Peyer's patch (tissue), 4 donors: ENCODE measurements at regions not wholly inside any gene's neighbourhood (a gene's known extent, or its start where the extent isn't known, plus 50 kb on each side); places are given as distances from the start of the nearest gene placed in this dataset.

ENCODE experiments used
- DNase-seq, 3 donors: peaks; one replicate each; pipeline ENCODE4 v3.0.0-alpha.2; 2017 to 2019
- H3K27ac ChIP-seq, 4 donors: fragments of 200-600 bp; sonication (generic); one replicate each; pipeline ENCODE4 v1.5.1; 2016 to 2019
- H3K27me3 ChIP-seq, 2 donors: fragments of 200-600 bp; sonication (generic); one replicate each; pipeline ENCODE4 v1.5.1; 2019
- H3K36me3 ChIP-seq, 3 donors: fragments of 200-600 bp; sonication (generic); one replicate each; pipeline ENCODE4 v1.5.1; 2016 to 2019
- H3K4me1 ChIP-seq, 4 donors: fragments of 200-600 bp; sonication (generic); one replicate each; pipeline ENCODE4 v1.5.1; 2016 to 2019
- H3K4me3 ChIP-seq, 4 donors: fragments of 200-600 bp; sonication (generic); 1 replicate in 3 of 4; 2 replicates in 1 of 4; pipeline ENCODE4 v1.5.1; 2016 to 2019; ENCODE audit warnings: mild to moderate bottlenecking in 1 of 4
- H3K9me3 ChIP-seq, 4 donors: fragments of 200-600 bp; sonication (generic); one replicate each; pipeline ENCODE4 v1.5.1; 2016 to 2019; ENCODE audit warnings: mild to moderate bottlenecking in 1 of 4
- CTCF ChIP-seq, 6 experiments: fragments of 450-650 bp in 4 of 6; fragments of 200-600 bp in 2 of 6; sonication (generic) in 1 of 6; IDR thresholded peaks; one replicate each; pipeline ENCODE4 v1.5.1; 2017 to 2019; ENCODE audit warnings: antibody characterized with exemption in 6 of 6, mild to moderate bottlenecking in 3 of 6, moderate library complexity in 1 of 6
- POLR2A ChIP-seq, 2 donors: fragments of 450-650 bp; IDR thresholded peaks; one replicate each; pipeline ENCODE4 v1.5.1; 2017; ENCODE audit warnings: antibody characterized with exemption in 2 of 2, mild to moderate bottlenecking in 2 of 2, moderate library complexity in 2 of 2

DNA sequence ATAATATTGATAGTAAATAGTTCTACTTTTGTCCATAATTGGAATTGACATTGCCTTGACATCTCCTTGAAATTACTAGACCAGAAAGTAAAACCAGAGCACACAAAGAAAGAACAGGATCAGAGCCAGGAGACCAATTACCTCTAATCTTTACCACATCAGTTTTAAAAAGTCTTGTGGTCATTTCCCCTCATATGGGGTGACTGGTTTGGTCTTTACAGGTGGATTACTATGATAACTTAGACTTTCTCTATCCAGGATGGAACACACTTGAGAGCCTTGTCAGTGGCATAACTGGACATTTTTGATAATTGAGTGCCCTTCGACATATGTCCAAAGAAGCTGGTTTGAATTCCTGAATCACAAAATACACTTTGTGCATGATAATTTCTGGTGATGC, 1148.1 kb upstream of the NCAM2 start:
- Histone ChIP-seq H3K4me1 (no peaks in the 10 kb centered on the region), H3K36me3 (no peaks in the 10 kb centered on the region), H3K27me3 (no peaks in the 10 kb centered on the region), H3K27ac (no peak overlapping the region), H3K4me3 (no peak overlapping the region), H3K9me3 (peaks cover 0 to 4% (median 0%) of the 10 kb centered on the region in 4 donors)
- no peak for DNase-seq
- TF ChIP-seq POLR2A (IDR thresholded peaks at IDR 0.05) (no peak), CTCF (IDR thresholded peaks at IDR 0.05) (no peak)

- Histone ChIP-seq H3K4me3 (no peak overlapping the region), H3K27me3 (no peaks in the 10 kb centered on the region), H3K9me3 (no peaks in the 10 kb centered on the region), H3K36me3 (no peaks in the 10 kb centered on the region), H3K4me1 (no peaks in the 10 kb centered on the region), H3K27ac (no peak overlapping the region)
- peak in 1 of 3 donors; percentile 27 for DNase-seq
- no peak for TF ChIP-seq CTCF (IDR thresholded peaks at IDR 0.05)
- TF ChIP-seq POLR2A (IDR thresholded peaks at IDR 0.05), result no peak
Observed at GRCh38 chr21:19853061-19853460, 1145.1 kb upstream of the NCAM2 start.

- Histone ChIP-seq H3K27ac (no peak overlapping the region), H3K36me3 (no peaks in the 10 kb centered on the region), H3K9me3 (no peaks in the 10 kb centered on the region), H3K27me3 (no peaks in the 10 kb centered on the region), H3K4me1 (no peaks in the 10 kb centered on the region), H3K4me3 (no peak overlapping the region)
- peak in 1 of 3 donors; percentile 20 for DNase-seq
- TF ChIP-seq CTCF (IDR thresholded peaks at IDR 0.05) (no peak), POLR2A (IDR thresholded peaks at IDR 0.05) (no peak)
Observed at GRCh38 chr21:19853709-19854575, 1144.3 kb upstream of the NCAM2 start.

GRCh38 chr21:19855522-19855921, 1142.7 kb upstream of the NCAM2 start:
- no peak for DNase-seq
- Histone ChIP-seq H3K4me3 (no peak overlapping the region), H3K9me3 (no peaks in the 10 kb centered on the region), H3K4me1 (no peaks in the 10 kb centered on the region), H3K27me3 (no peaks in the 10 kb centered on the region), H3K36me3 (no peaks in the 10 kb centered on the region), H3K27ac (no peak overlapping the region)
- TF ChIP-seq CTCF (IDR thresholded peaks at IDR 0.05), result no peak
- TF ChIP-seq POLR2A (IDR thresholded peaks at IDR 0.05), result no peak

- no peak overlapping the region for H3K4me3 ChIP-seq
- TF ChIP-seq CTCF (IDR thresholded peaks at IDR 0.05) (no peak), POLR2A (IDR thresholded peaks at IDR 0.05) (no peak)
Observed at GRCh38 chr21:19864476-19864875, 1133.7 kb upstream of the NCAM2 start.

More at GRCh38 chr21:19864476-19864875, 1133.7 kb upstream of the NCAM2 start:
- Histone ChIP-seq H3K36me3 (no peaks in the 10 kb centered on the region), H3K27ac (no peak overlapping the region), H3K9me3 (no peaks in the 10 kb centered on the region), H3K27me3 (no peaks in the 10 kb centered on the region), H3K4me1 (no peaks in the 10 kb centered on the region)
- DNase-seq, result no peak
